Cardiac muscle cell (in vitro differentiated cells and primary cell): ENCODE measurements at regions not wholly inside any gene's neighbourhood (a gene's known extent, or its start where the extent isn't known, plus 50 kb on each side); places are given as distances from the start of the nearest gene placed in this dataset.

ENCODE experiments used
- DNase-seq, 2 donors: peaks; one replicate each; pipeline versions ENCODE4 v3.0.0 to v3.0.0-alpha.2; 2010 to 2017; ENCODE audit warnings: low read depth in 1 of 2, low spot score in 1 of 2
- H3K27ac ChIP-seq: fragments of 200-600 bp; sonication (generic); 2 replicates; pipeline ENCODE4 v1.5.1; 2016
- H3K27me3 ChIP-seq: fragments of 200-600 bp; sonication (generic); 2 replicates; pipeline ENCODE4 v1.6.0; 2016; ENCODE audit warnings: control low read depth
- H3K36me3 ChIP-seq: fragments of 200-600 bp; sonication (generic); 2 replicates; pipeline ENCODE4 v1.5.1; 2016; ENCODE audit warnings: control low read depth
- H3K4me1 ChIP-seq: fragments of 200-600 bp; sonication (generic); 2 replicates; pipeline ENCODE4 v1.8.1; 2017; ENCODE audit warnings: low read depth, mild to moderate bottlenecking, mixed run types
- H3K4me3 ChIP-seq: fragments of 200-600 bp; sonication (generic); 2 replicates; pipeline ENCODE4 v1.5.1; 2016; ENCODE audit warnings: mild to moderate bottlenecking
- H3K9me3 ChIP-seq: fragments of 200-600 bp; sonication (generic); 2 replicates; pipeline ENCODE4 v1.5.1; 2017; ENCODE audit warnings: low read depth, mild to moderate bottlenecking, control low read depth
- TF ChIP-seq, protein P1 (sequence below): IDR thresholded peaks from 2 replicates; pipeline ENCODE4 v1.5.1; 2012; ENCODE audit warnings: low read depth, mild to moderate bottlenecking, low read length

- no peak overlapping the region for H3K27ac ChIP-seq
These were observed 1064.7 kb downstream of the PLA2G4A start for GRCh38 chr1:187893471-187893870.

DNA sequence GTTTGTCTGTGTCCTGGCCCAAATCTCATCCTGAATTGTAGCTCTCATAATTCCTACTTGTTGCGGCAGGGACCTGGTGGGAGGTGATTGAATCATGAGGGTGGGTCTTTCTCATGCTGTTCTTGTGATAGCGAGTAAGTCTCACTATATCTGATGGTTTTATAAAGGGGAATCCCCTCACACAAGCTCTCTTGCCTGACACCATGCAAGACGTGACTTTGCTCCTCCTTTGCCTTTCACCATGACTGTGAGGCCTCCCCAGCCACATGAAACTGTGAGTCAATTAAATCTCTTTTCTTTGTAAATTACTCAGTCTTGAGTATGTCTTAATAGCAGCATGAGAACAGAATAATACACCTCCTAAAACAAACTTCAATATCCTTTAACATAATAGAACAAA, 1065.6 kb downstream of the PLA2G4A start:
- TF ChIP-seq, protein P1, sequence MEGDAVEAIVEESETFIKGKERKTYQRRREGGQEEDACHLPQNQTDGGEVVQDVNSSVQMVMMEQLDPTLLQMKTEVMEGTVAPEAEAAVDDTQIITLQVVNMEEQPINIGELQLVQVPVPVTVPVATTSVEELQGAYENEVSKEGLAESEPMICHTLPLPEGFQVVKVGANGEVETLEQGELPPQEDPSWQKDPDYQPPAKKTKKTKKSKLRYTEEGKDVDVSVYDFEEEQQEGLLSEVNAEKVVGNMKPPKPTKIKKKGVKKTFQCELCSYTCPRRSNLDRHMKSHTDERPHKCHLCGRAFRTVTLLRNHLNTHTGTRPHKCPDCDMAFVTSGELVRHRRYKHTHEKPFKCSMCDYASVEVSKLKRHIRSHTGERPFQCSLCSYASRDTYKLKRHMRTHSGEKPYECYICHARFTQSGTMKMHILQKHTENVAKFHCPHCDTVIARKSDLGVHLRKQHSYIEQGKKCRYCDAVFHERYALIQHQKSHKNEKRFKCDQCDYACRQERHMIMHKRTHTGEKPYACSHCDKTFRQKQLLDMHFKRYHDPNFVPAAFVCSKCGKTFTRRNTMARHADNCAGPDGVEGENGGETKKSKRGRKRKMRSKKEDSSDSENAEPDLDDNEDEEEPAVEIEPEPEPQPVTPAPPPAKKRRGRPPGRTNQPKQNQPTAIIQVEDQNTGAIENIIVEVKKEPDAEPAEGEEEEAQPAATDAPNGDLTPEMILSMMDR: no peak
- no peaks in the 10 kb centered on the region for H3K9me3 ChIP-seq
- no peak for DNase-seq
- no peaks in the 10 kb centered on the region for H3K27me3 ChIP-seq
- H3K27ac ChIP-seq: no peak overlapping the region
- H3K4me1 ChIP-seq: no peaks in the 10 kb centered on the region
- H3K36me3 ChIP-seq: no peaks in the 10 kb centered on the region
- H3K4me3 ChIP-seq: no peak overlapping the region

More at GRCh38 chr1:187893471-187893870, 1064.7 kb downstream of the PLA2G4A start:
- Histone ChIP-seq H3K4me1 (no peaks in the 10 kb centered on the region), H3K27me3 (no peaks in the 10 kb centered on the region), H3K9me3 (no peaks in the 10 kb centered on the region), H3K4me3 (no peak overlapping the region), H3K36me3 (no peaks in the 10 kb centered on the region)
- TF ChIP-seq, protein P1: no peak
- DNase-seq: no peak

DNA sequence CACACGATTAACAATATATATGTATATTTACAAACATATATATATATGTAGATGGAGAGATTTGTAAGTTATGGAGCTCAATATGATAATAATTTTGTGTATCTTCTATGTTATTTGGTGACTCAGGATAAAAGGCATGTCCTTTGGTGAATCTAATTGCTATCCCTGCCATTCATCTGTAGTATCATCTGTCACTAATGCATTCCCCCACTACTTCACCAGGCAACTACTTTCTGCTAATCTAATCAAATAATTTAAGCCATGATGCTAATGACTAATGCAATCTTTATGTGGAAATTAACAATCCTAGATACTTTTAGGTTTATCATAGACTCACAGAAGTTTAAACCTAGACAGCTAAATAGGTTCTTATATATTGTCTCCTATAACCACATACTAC, 1074.5 kb downstream of the PLA2G4A start:
- Histone ChIP-seq H3K27me3 (no peaks in the 10 kb centered on the region), H3K27ac (no peak overlapping the region), H3K4me3 (no peak overlapping the region), H3K9me3 (no peaks in the 10 kb centered on the region), H3K4me1 (no peaks in the 10 kb centered on the region), H3K36me3 (no peaks in the 10 kb centered on the region)
- TF ChIP-seq, protein P1: no peak
- DNase-seq: no peak

- H3K4me1 ChIP-seq: no peaks in the 10 kb centered on the region
- TF ChIP-seq, protein P1: no peak
- H3K9me3 ChIP-seq: no peaks in the 10 kb centered on the region
- no peak overlapping the region for H3K4me3 ChIP-seq
- no peak overlapping the region for H3K27ac ChIP-seq
- no peaks in the 10 kb centered on the region for H3K27me3 ChIP-seq
- DNase-seq: no peak
- no peaks in the 10 kb centered on the region for H3K36me3 ChIP-seq
These were observed 1080.6 kb downstream of the PLA2G4A start for GRCh38 chr1:187909382-187909781.

DNA sequence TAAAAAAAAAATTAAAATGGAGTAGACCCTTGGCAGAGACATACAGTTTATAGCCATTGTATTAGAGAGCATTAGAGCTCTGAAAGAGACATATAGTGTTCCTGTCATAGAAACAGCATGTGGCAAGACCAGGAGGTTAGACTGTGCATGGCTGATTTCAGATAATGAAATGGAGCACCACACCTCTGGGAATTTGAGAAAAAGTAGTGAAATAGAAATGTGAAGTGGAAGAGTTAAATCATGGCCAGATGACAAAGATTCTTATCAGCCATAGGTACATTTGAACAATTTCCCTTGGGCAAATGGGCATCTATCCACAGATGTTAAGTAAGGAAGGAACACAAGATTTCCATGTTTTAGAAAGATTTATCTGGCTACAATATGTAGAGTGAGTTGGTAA, 1083.1 kb downstream of the PLA2G4A start:
- H3K9me3 ChIP-seq: no peaks in the 10 kb centered on the region
- TF ChIP-seq, protein P1: no peak
- no peak for DNase-seq
- H3K27me3 ChIP-seq: no peaks in the 10 kb centered on the region
- H3K36me3 ChIP-seq: no peaks in the 10 kb centered on the region
- no peak overlapping the region for H3K4me3 ChIP-seq
- H3K27ac ChIP-seq: no peak overlapping the region
- no peaks in the 10 kb centered on the region for H3K4me1 ChIP-seq

- Histone ChIP-seq H3K27me3 (no peaks in the 10 kb centered on the region), H3K27ac (no peak overlapping the region), H3K9me3 (no peaks in the 10 kb centered on the region), H3K4me1 (no peaks in the 10 kb centered on the region), H3K4me3 (no peak overlapping the region), H3K36me3 (no peaks in the 10 kb centered on the region)
- TF ChIP-seq, protein P1: no peak
- no peak for DNase-seq
These were observed 1092.2 kb downstream of the PLA2G4A start for GRCh38 chr1:187920976-187921375.
